ENCODE measurements at regions not wholly inside any gene's neighbourhood (a gene's known extent, or its start where the extent isn't known, plus 50 kb on each side); places are given as distances from the start of the nearest gene placed in this dataset.
"Not testable (repeated sequence)": the region's sequence is repeated elsewhere in the genome, so short reads cannot be mapped to it uniquely, and the experiment has no call there.

DNA sequence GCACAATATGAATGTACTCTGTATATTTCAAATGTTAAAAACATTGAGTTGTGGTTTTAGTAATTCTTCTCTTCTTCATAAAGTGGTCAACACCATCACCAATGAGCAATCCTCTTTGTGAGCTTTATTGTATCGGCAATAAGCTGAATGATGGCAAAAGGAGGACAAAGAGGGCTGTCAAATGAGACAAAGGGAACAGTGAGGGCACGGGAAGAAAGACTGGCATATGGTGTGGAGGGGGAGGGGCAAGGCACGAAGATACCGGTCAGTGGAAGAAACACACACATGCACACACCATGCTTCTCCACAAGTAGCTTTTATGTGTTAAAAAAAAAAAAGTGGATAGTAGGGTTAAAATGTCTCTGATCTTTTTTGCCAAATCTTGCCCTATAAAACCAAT is 506.8 kb upstream of the CITED2 start:
- H3K4me1 Mint-ChIP-seq (ENCODE audit: unreplicated experiment) = peaks cover 48% of the 10 kb centered on the region
- no peak overlapping the region for H3K4me3 Mint-ChIP-seq (ENCODE audit: unreplicated experiment)
- no peaks in the 10 kb centered on the region for H3K36me3 Mint-ChIP-seq (ENCODE audit: unreplicated experiment)
- DNase-seq (ENCODE audit: extremely low spot score, unreplicated experiment) = no peak
- H3K27me3 Mint-ChIP-seq (ENCODE audit: unreplicated experiment) = no peaks in the 10 kb centered on the region
- TF ChIP-seq, protein P1, sequence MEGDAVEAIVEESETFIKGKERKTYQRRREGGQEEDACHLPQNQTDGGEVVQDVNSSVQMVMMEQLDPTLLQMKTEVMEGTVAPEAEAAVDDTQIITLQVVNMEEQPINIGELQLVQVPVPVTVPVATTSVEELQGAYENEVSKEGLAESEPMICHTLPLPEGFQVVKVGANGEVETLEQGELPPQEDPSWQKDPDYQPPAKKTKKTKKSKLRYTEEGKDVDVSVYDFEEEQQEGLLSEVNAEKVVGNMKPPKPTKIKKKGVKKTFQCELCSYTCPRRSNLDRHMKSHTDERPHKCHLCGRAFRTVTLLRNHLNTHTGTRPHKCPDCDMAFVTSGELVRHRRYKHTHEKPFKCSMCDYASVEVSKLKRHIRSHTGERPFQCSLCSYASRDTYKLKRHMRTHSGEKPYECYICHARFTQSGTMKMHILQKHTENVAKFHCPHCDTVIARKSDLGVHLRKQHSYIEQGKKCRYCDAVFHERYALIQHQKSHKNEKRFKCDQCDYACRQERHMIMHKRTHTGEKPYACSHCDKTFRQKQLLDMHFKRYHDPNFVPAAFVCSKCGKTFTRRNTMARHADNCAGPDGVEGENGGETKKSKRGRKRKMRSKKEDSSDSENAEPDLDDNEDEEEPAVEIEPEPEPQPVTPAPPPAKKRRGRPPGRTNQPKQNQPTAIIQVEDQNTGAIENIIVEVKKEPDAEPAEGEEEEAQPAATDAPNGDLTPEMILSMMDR (IDR thresholded peaks at IDR 0.05) = no peak
- peak overlapping the region; percentile 20 for H3K27ac Mint-ChIP-seq (ENCODE audit: unreplicated experiment)
- no peaks in the 10 kb centered on the region for H3K9me3 Mint-ChIP-seq (ENCODE audit: unreplicated experiment)

DNA sequence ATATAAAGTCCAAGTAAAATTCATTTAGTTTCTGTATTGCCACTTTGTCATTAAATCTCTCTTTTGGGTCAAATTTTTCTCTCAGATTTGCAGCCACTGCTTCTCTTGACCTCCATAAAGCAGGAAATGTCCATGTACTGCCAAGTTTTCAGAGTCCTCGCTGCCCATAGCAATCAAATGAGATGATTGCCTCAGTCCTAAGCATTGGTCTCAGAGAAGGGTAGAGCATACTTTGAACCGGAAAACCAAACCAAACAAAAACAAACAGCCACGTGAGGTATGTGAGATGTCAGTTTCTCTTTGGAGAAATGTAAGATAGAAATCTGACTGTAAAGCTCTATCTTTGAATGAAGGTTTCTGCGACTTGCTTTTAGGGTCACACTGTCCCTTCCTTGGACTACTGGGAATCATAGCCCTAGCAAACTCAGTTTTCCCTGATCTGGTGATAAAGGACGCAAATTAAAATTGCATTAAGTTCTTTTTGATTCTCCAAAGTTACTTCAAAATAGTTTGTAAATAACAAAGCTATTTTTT is 505.4 kb upstream of the CITED2 start:
- no peak for DNase-seq (ENCODE audit: extremely low spot score, unreplicated experiment)
- no peaks in the 10 kb centered on the region for H3K27me3 Mint-ChIP-seq (ENCODE audit: unreplicated experiment)
- H3K9me3 Mint-ChIP-seq (ENCODE audit: unreplicated experiment) = no peaks in the 10 kb centered on the region
- TF ChIP-seq, protein P1 (IDR thresholded peaks at IDR 0.05) = no peak
- peak overlapping the region; percentile 10 for H3K27ac Mint-ChIP-seq (ENCODE audit: unreplicated experiment)
- H3K4me3 Mint-ChIP-seq (ENCODE audit: unreplicated experiment) = no peak overlapping the region
- no peaks in the 10 kb centered on the region for H3K36me3 Mint-ChIP-seq (ENCODE audit: unreplicated experiment)
- peaks cover 43% of the 10 kb centered on the region for H3K4me1 Mint-ChIP-seq (ENCODE audit: unreplicated experiment)

DNA sequence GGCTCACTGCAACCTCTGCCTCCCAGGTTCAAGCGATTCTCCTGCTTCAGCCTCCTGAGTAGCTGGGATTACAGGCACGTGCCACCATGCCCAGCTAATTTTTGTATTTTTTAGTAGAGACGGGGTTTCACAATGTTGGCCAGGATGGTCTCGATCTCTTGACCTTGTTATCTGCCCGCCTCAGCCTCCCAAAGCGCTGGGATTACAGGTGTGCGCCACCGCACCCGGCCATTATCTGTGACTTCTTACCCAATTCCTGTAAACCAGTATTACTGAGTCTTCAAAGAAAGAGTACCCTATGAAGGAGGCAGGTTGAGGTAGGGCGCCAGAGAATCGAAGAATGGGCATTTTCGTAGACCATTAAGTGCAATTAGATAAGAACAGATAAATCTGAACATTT is 504.8 kb upstream of the CITED2 start:
- H3K36me3 Mint-ChIP-seq (ENCODE audit: unreplicated experiment); H3K27ac Mint-ChIP-seq (ENCODE audit: unreplicated experiment); H3K27me3 Mint-ChIP-seq (ENCODE audit: unreplicated experiment); H3K9me3 Mint-ChIP-seq (ENCODE audit: unreplicated experiment); H3K4me3 Mint-ChIP-seq (ENCODE audit: unreplicated experiment); DNase-seq (ENCODE audit: extremely low spot score, unreplicated experiment): not testable (repeated sequence)
- H3K4me1 Mint-ChIP-seq (ENCODE audit: unreplicated experiment) = peaks cover 43% of the 10 kb centered on the region

DNA sequence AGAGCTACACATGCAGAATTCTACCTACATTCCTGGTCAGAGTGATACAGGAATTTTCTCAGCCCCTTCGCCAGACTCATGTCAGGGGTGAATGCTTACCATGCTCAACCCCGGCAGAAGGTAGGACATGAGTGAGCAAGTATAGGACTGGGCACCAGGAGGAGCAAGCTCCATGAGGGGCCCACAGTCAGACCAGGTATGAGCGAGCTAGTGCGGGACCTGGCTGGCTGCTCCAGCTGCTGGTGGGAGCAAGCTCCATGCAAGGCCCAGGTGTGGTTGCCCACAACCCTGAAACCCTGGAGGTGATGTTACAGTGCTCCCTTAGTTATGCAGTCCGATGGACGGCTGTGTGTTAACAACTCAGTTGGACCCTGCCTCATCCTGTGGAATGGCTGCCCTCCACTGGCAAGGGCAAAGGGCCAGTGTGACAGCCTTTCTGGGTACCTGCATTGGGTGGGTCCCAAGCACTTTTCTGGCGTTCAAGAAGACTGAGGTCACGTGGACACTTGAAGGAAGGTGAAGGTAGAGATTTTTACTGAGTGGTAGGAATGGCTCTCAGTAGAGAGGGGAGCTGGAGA is 503.5 kb upstream of the CITED2 start:
- Mint-ChIP-seq H3K4me1 (ENCODE audit: unreplicated experiment) (peaks cover 33% of the 10 kb centered on the region), H3K36me3 (ENCODE audit: unreplicated experiment) (no peaks in the 10 kb centered on the region), H3K27me3 (ENCODE audit: unreplicated experiment) (no peaks in the 10 kb centered on the region), H3K9me3 (ENCODE audit: unreplicated experiment) (no peaks in the 10 kb centered on the region), H3K27ac (ENCODE audit: unreplicated experiment) (no peak overlapping the region), H3K4me3 (ENCODE audit: unreplicated experiment) (no peak overlapping the region)
- DNase-seq (ENCODE audit: extremely low spot score, unreplicated experiment) = no peak
- TF ChIP-seq, protein P1 (IDR thresholded peaks at IDR 0.05) = no peak

DNA sequence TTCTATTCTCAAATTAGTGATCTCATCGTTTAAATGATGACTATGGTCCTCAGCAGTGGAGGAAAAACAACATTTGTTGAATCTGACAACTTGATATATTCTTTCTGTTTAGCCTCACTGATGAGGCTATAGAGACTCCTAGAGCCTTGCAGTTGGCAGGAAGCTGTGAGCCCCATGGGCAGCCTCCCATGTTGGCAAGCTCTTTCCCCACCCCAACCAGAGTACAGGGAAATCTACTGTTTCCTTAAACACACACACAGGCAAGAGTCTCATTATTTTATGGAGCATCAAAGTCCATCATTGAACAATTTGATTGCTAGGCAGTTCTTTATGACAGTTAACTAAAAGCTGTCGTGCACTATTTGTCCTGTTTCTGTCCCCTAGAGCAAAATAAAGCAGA is 498.2 kb upstream of the CITED2 start:
- DNase-seq (ENCODE audit: extremely low spot score, unreplicated experiment) = no peak
- no peaks in the 10 kb centered on the region for H3K9me3 Mint-ChIP-seq (ENCODE audit: unreplicated experiment)
- H3K4me1 Mint-ChIP-seq (ENCODE audit: unreplicated experiment) = peaks cover 32% of the 10 kb centered on the region
- TF ChIP-seq, protein P1 (IDR thresholded peaks at IDR 0.05) = no peak
- H3K4me3 Mint-ChIP-seq (ENCODE audit: unreplicated experiment) = no peak overlapping the region
- H3K27me3 Mint-ChIP-seq (ENCODE audit: unreplicated experiment) = no peaks in the 10 kb centered on the region
- no peaks in the 10 kb centered on the region for H3K36me3 Mint-ChIP-seq (ENCODE audit: unreplicated experiment)
- H3K27ac Mint-ChIP-seq (ENCODE audit: unreplicated experiment) = peak overlapping the region; percentile 43

Data from osteocyte (in vitro differentiated cells).